IMR-90 (cell line): ENCODE measurements at regions not wholly inside any gene's neighbourhood (a gene's known extent, or its start where the extent isn't known, plus 50 kb on each side); places are given as distances from the start of the nearest gene placed in this dataset.
"Not testable (repeated sequence)": the region's sequence is repeated elsewhere in the genome, so short reads cannot be mapped to it uniquely, and the experiment has no call there.

Source experiments
- CHD1 ChIP-seq: IDR thresholded peaks from 2 replicates; pipeline ENCODE4 v1.6.1; 2012; ENCODE audit warnings: low read depth, low read length, improper control_type of control experiment
- FOS ChIP-seq: fragments of 150-350 bp; IDR thresholded peaks from 2 replicates; pipeline ENCODE4 v1.6.1; 2016; ENCODE audit warnings: low read depth, low read length
- MAZ ChIP-seq: IDR thresholded peaks from 2 replicates; pipeline ENCODE4 v1.6.1; 2012; ENCODE audit warnings: low read depth, mild to moderate bottlenecking, low read length, improper control_type of control experiment, moderate library complexity, borderline replicate concordance
- POLR2A ChIP-seq: IDR thresholded peaks from 2 replicates; pipeline ENCODE4 v1.6.1; 2012; ENCODE audit warnings: mild to moderate bottlenecking, low read depth, low read length
- RAD21 ChIP-seq: IDR thresholded peaks from 2 replicates; pipeline ENCODE4 v1.6.1; 2012; ENCODE audit warnings: low read length, improper control_type of control experiment
- SMC3 ChIP-seq: fragments of 150-350 bp; IDR thresholded peaks from 2 replicates; pipeline ENCODE4 v1.6.1; 2016; ENCODE audit warnings: low read depth, mild to moderate bottlenecking, antibody characterized with exemption, low read length, moderate library complexity
- TF ChIP-seq, protein P1 (sequence below): conservative IDR thresholded peaks from 2 replicates; pipeline ENCODE4 v1.5.1; 2012; ENCODE audit warnings: mild to moderate bottlenecking, low read depth, low read length, improper control_type of control experiment

DNA sequence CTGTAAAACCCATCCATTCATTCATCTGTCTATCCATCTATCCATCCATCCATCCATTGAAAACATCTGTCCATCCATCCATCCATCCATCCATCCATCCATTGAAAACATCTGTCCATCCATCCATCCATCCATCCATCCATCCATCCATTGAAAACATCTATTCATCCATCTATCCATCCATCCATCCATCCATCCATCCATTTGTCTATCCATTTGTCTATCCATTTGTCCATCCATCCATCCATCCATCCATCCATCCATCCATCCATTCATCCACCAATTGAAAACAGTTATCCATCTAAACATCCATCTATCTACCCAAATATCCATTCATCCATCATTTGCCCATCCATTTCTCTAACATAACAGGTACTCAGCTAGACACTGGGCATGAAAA is 145.3 kb upstream of the TBX3 start:
- TF ChIP-seq, protein P1, sequence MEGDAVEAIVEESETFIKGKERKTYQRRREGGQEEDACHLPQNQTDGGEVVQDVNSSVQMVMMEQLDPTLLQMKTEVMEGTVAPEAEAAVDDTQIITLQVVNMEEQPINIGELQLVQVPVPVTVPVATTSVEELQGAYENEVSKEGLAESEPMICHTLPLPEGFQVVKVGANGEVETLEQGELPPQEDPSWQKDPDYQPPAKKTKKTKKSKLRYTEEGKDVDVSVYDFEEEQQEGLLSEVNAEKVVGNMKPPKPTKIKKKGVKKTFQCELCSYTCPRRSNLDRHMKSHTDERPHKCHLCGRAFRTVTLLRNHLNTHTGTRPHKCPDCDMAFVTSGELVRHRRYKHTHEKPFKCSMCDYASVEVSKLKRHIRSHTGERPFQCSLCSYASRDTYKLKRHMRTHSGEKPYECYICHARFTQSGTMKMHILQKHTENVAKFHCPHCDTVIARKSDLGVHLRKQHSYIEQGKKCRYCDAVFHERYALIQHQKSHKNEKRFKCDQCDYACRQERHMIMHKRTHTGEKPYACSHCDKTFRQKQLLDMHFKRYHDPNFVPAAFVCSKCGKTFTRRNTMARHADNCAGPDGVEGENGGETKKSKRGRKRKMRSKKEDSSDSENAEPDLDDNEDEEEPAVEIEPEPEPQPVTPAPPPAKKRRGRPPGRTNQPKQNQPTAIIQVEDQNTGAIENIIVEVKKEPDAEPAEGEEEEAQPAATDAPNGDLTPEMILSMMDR, result not testable (repeated sequence)
- TF ChIP-seq SMC3, MAZ, FOS, POLR2A, RAD21, CHD1: not testable (repeated sequence)
